Choroid plexus epithelial cell (primary cell): ENCODE measurements at regions not wholly inside any gene's neighbourhood (a gene's known extent, or its start where the extent isn't known, plus 50 kb on each side); places are given as distances from the start of the nearest gene placed in this dataset.
A peak's percentile ranks its signal among the peaks of the same experiment; 100 is the strongest.

Experiments used
- DNase-seq: peaks from one replicate; pipeline ENCODE4 v3.0.0-alpha.2; 2010; ENCODE audit warnings: low read depth
- H3K4me3 ChIP-seq: 2 replicates; pipeline ENCODE4 v1.5.1; 2011; ENCODE audit warnings: low read depth, mild to moderate bottlenecking, control low read depth, low read length, moderate library complexity
- CTCF ChIP-seq: conservative IDR thresholded peaks from 2 replicates; pipeline ENCODE4 v1.5.1; 2011; ENCODE audit warnings: low read depth, mild to moderate bottlenecking, control low read depth, inconsistent platforms, low read length, moderate library complexity

DNA sequence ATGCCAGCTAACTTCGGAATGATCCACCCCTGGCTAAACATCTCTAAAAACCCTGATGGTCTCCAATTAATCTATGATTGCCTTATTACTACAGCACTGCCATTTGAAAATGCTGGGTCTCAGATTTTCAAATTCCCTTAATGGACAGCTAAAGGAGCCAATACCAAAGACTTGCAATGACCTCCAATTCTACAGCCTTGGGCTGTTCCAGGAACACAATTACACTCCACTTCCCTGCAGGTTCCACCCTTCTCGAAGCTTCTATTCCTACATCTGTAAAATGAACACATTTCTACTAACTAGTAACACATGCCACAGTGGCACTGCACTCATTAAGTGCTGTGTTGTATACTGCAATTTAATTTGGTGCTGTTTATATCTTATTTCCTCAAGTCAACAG lies 85.7 kb upstream of the AK4 start:
- no peak overlapping the region for H3K4me3 ChIP-seq
- no peak for DNase-seq
- no peak for TF ChIP-seq CTCF

- no peak overlapping the region for H3K4me3 ChIP-seq
- no peak for DNase-seq
- no peak for TF ChIP-seq CTCF
Measured at GRCh38 chr1:65063025-65063424, 85.0 kb upstream of the AK4 start.

- H3K4me3 ChIP-seq: no peak overlapping the region
- no peak for DNase-seq
- no peak for TF ChIP-seq CTCF
Measured at GRCh38 chr1:65064981-65065380, 83.0 kb upstream of the AK4 start.

DNA sequence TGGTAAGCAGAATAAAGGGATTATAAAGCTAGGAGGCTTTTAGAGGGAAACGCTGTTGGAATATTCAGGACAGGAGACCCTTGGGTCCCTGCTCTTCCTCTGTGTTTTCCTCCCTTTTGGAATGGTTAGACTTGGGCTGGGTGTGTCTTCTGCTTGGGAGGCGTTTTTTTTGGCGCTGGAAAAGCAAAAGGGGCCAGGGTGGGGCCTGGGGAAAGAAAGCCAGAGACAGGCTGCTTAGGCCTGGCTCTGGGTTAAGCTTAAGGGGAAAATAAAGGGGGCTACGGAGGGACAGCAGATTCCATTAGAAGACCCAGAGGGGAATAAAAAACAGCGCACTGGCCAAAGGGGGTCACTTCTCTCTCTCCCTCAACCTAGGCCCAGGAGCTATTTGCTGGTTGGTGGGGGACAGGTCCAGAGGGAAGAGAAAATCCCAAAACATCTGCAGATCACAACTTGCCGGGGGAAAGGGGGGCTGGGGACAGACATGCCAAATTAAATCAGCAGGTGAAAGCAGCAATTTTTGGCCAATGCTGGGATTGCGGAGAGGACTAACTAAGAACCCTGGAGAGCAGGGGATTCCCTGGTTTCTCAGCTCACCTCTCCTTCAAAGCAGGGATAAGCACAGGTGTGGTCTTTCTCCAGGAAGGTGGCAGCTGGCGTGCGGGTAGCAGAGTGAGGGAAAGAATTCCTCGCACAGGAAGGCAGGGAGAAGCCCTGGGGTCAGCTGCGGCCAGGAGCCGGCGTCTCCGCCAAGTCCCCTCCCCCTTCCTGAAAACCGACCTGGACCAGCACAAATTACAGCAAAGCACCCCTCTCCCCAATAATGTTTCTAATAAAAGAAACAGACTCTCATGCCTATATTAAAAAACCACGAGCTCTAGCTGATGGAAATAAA lies 82.2 kb upstream of the AK4 start:
- no peak for DNase-seq
- peak overlapping the region; percentile 82 for H3K4me3 ChIP-seq
- no peak for TF ChIP-seq CTCF

DNA sequence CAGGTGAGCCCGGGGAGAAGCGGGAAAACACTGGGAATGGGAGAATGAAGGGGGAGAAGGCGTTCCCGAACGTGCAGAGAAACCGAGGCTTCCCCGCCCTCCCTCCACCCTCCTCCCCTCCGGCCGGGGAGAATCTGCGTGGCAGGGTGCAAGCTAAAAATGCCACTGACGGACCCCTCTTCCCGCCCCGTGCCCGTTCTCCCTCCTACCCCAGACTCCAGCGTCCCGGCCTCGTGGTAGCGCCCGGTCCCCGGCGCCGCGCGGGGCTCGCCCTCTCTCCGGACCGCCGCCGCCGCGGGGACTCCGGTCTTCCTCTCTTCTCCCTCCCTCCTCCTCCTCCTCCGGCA lies 81.6 kb upstream of the AK4 start:
- DNase-seq: no peak
- no peak for TF ChIP-seq CTCF
- peak overlapping the region; percentile 82 for H3K4me3 ChIP-seq

GRCh38 chr1:65066766-65067490 lies 81.1 kb upstream of the AK4 start:
- DNase-seq: peak; percentile 76
- no peak for TF ChIP-seq CTCF
- peak overlapping the region; percentile 82 for H3K4me3 ChIP-seq
